Upper lobe of left lung (tissue), 4 donors: ENCODE measurements at regions not wholly inside any gene's neighbourhood (a gene's known extent, or its start where the extent isn't known, plus 50 kb on each side); places are given as distances from the start of the nearest gene placed in this dataset.

Experiments
- CTCF ChIP-seq, 6 experiments: fragments of 450-650 bp in 4 of 6; fragments of 200-600 bp in 2 of 6; sonication (generic) in 2 of 6; IDR thresholded peaks; one replicate each; pipeline ENCODE4 v1.5.1; 2016 to 2019; ENCODE audit warnings: antibody characterized with exemption in 6 of 6
- EP300 ChIP-seq, 4 donors: sonication (generic); formaldehyde crosslinking; IDR thresholded peaks; one replicate each; pipeline ENCODE4 v1.5.1; 2017; ENCODE audit warnings: antibody characterized with exemption in 4 of 4, control low read depth in 2 of 4
- POLR2A ChIP-seq, 4 donors: fragments of 450-650 bp; IDR thresholded peaks; one replicate each; pipeline ENCODE4 v1.5.1; 2016 to 2017; ENCODE audit warnings: antibody characterized with exemption in 4 of 4, mild to moderate bottlenecking in 2 of 4

GRCh38 chr18:22545066-22545760 is 127.5 kb upstream of the CTAGE1 start:
- no peak for TF ChIP-seq POLR2A (IDR thresholded peaks at IDR 0.05)
- TF ChIP-seq CTCF (IDR thresholded peaks at IDR 0.05): no peak
- no peak for TF ChIP-seq EP300 (IDR thresholded peaks at IDR 0.05)
